MM.1S (cell line): ENCODE measurements at regions not wholly inside any gene's neighbourhood (a gene's known extent, or its start where the extent isn't known, plus 50 kb on each side); places are given as distances from the start of the nearest gene placed in this dataset.

Source experiments
- EZH2 ChIP-seq: fragments of 300-600 bp; sonication (generic); optimal IDR thresholded peaks from 2 replicates; pipeline ENCODE3; 2017; ENCODE audit warnings: low read depth, mild to moderate bottlenecking, antibody characterized with exemption, low read length, mixed read lengths
- EZH2phosphoT487 ChIP-seq: fragments of 300-600 bp; sonication (generic); IDR thresholded peaks from 2 replicates; pipeline ENCODE4 v1.6.1; 2018; ENCODE audit warnings: antibody characterized with exemption, low read length
- TF ChIP-seq, protein P1 (sequence below): fragments of 300-600 bp; sonication (generic); IDR thresholded peaks from 2 replicates; pipeline ENCODE4 v1.5.1; 2016; ENCODE audit warnings: antibody characterized with exemption, low read length, mixed read lengths

- TF ChIP-seq, protein P1, sequence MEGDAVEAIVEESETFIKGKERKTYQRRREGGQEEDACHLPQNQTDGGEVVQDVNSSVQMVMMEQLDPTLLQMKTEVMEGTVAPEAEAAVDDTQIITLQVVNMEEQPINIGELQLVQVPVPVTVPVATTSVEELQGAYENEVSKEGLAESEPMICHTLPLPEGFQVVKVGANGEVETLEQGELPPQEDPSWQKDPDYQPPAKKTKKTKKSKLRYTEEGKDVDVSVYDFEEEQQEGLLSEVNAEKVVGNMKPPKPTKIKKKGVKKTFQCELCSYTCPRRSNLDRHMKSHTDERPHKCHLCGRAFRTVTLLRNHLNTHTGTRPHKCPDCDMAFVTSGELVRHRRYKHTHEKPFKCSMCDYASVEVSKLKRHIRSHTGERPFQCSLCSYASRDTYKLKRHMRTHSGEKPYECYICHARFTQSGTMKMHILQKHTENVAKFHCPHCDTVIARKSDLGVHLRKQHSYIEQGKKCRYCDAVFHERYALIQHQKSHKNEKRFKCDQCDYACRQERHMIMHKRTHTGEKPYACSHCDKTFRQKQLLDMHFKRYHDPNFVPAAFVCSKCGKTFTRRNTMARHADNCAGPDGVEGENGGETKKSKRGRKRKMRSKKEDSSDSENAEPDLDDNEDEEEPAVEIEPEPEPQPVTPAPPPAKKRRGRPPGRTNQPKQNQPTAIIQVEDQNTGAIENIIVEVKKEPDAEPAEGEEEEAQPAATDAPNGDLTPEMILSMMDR = no peak
- TF ChIP-seq EZH2 (no peak), EZH2phosphoT487 (no peak)
Observed at GRCh38 chr2:239465017-239466001, 64.5 kb upstream of the HDAC4 start.
